ENCODE measurements at regions not wholly inside any gene's neighbourhood (a gene's known extent, or its start where the extent isn't known, plus 50 kb on each side); places are given as distances from the start of the nearest gene placed in this dataset.

DNA sequence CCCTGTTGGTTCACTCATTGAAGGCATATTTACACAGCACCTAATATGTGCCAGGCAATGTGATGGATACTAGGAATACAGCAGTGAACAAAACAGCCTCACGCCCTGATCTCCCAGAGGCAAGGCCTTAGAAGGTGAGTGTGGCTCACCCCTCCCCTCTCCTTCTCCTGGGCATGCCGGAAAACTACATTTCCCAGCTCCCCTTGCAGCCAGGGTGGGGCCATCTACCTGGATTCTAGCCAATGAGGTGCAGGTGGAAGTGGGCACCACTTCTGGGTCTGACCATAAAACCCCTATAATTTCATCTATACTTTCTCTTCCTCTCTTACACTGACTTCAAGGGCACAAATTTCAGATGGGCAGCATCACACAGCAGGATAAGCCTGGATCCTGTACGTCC, 63.8 kb downstream of the FBXO2 start:
- peaks cover 31% of the 10 kb centered on the region for H3K27me3 Mint-ChIP-seq (ENCODE audit: low read depth)
- no peak overlapping the region for H3K27ac Mint-ChIP-seq (ENCODE audit: unreplicated experiment)
- H3K4me1 Mint-ChIP-seq (ENCODE audit: low read depth): no peaks in the 10 kb centered on the region
- peaks cover 13% of the 10 kb centered on the region for H3K9me3 Mint-ChIP-seq (ENCODE audit: low read depth)
- no peaks in the 10 kb centered on the region for H3K36me3 Mint-ChIP-seq (ENCODE audit: low read depth)
- TF ChIP-seq, protein P1, sequence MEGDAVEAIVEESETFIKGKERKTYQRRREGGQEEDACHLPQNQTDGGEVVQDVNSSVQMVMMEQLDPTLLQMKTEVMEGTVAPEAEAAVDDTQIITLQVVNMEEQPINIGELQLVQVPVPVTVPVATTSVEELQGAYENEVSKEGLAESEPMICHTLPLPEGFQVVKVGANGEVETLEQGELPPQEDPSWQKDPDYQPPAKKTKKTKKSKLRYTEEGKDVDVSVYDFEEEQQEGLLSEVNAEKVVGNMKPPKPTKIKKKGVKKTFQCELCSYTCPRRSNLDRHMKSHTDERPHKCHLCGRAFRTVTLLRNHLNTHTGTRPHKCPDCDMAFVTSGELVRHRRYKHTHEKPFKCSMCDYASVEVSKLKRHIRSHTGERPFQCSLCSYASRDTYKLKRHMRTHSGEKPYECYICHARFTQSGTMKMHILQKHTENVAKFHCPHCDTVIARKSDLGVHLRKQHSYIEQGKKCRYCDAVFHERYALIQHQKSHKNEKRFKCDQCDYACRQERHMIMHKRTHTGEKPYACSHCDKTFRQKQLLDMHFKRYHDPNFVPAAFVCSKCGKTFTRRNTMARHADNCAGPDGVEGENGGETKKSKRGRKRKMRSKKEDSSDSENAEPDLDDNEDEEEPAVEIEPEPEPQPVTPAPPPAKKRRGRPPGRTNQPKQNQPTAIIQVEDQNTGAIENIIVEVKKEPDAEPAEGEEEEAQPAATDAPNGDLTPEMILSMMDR (IDR thresholded peaks at IDR 0.05): no peak
- no peak for DNase-seq (ENCODE audit: low spot score)
- H3K4me3 Mint-ChIP-seq (ENCODE audit: unreplicated experiment): no peak overlapping the region
